Right ventricle myocardium inferior (tissue), 1 donor: ENCODE measurements at regions not wholly inside any gene's neighbourhood (a gene's known extent, or its start where the extent isn't known, plus 50 kb on each side); places are given as distances from the start of the nearest gene placed in this dataset.

ENCODE experiments used
- ATAC-seq: fragments of 200-7000 bp; cut with Tn5 transposase; one replicate; pipeline ENCODE4 v1.9.1; 2020; ENCODE audit warnings: mild to moderate bottlenecking, moderate library complexity
- DNase-seq: peaks from one replicate; pipeline ENCODE4 v3.0.0; 2021; ENCODE audit errors: missing footprints
- intact Hi-C: fragments of 100-400 bp; cut with DNase I; formaldehyde crosslinking; loops from one replicate; pipeline ENCODE4 v1.11.0; 2022
- donor health status: DM: no; HTN: yes; CAD: no; lungs with severe emphysema.

- no peak for ATAC-seq
- no peak for DNase-seq
- intact Hi-C loops, result no loop called here
These were observed 484.7 kb downstream of the EIPR1 start for GRCh38 chr2:2892892-2893291.

- no peak for ATAC-seq
- DNase-seq, result no peak
- intact Hi-C loops, result no loop called here
These were observed 485.2 kb downstream of the EIPR1 start for GRCh38 chr2:2892378-2892777.

- intact Hi-C loops, result no loop called here
- DNase-seq, result no peak
- no peak for ATAC-seq
These were observed 486.7 kb downstream of the EIPR1 start for GRCh38 chr2:2890901-2891300.

- ATAC-seq (no peak), DNase-seq (no peak)
- intact Hi-C loops, result no loop called here
These were observed 487.4 kb downstream of the EIPR1 start for GRCh38 chr2:2890246-2890645.

- DNase-seq (no peak), ATAC-seq (no peak)
- intact Hi-C loops, result no loop called here
These were observed 488.0 kb downstream of the EIPR1 start for GRCh38 chr2:2889646-2890045.

- ATAC-seq (no peak), DNase-seq (no peak)
- intact Hi-C loops, result no loop called here
These were observed 488.5 kb downstream of the EIPR1 start for GRCh38 chr2:2889141-2889540.

GRCh38 chr2:2887772-2888387, 489.7 kb downstream of the EIPR1 start:
- no peak for DNase-seq
- ATAC-seq, result no peak
- intact Hi-C loops, result no loop called here

GRCh38 chr2:2886922-2887321, 490.7 kb downstream of the EIPR1 start:
- intact Hi-C loops, result no loop called here
- DNase-seq (no peak), ATAC-seq (no peak)

- ATAC-seq (no peak), DNase-seq (no peak)
- intact Hi-C loops, result no loop called here
These were observed 496.1 kb downstream of the EIPR1 start for GRCh38 chr2:2881499-2881898.

GRCh38 chr2:2880938-2881337, 496.7 kb downstream of the EIPR1 start:
- intact Hi-C loops, result no loop called here
- DNase-seq (no peak), ATAC-seq (no peak)

GRCh38 chr2:2879781-2880180, 497.8 kb downstream of the EIPR1 start:
- intact Hi-C loops, result no loop called here
- ATAC-seq (no peak), DNase-seq (no peak)

- intact Hi-C loops, result no loop called here
- no peak for ATAC-seq
- no peak for DNase-seq
These were observed 498.5 kb downstream of the EIPR1 start for GRCh38 chr2:2879071-2879470.

GRCh38 chr2:2877427-2877826, 500.2 kb downstream of the EIPR1 start:
- ATAC-seq (no peak), DNase-seq (no peak)
- intact Hi-C loops, result no loop called here

- ATAC-seq (no peak), DNase-seq (no peak)
- intact Hi-C loops, result no loop called here
These were observed 501.0 kb downstream of the EIPR1 start for GRCh38 chr2:2876331-2877221.

GRCh38 chr2:2875831-2876230, 501.8 kb downstream of the EIPR1 start:
- ATAC-seq (no peak), DNase-seq (no peak)
- intact Hi-C loops, result no loop called here

GRCh38 chr2:2875296-2875695, 502.3 kb downstream of the EIPR1 start:
- ATAC-seq, result no peak
- no peak for DNase-seq
- intact Hi-C loops, result no loop called here

GRCh38 chr2:2874805-2875204, 502.8 kb downstream of the EIPR1 start:
- ATAC-seq (no peak), DNase-seq (no peak)
- intact Hi-C loops, result no loop called here

GRCh38 chr2:2874341-2874740, 503.3 kb downstream of the EIPR1 start:
- intact Hi-C loops, result no loop called here
- no peak for ATAC-seq
- DNase-seq, result no peak

GRCh38 chr2:2873450-2873811, 504.2 kb downstream of the EIPR1 start:
- DNase-seq, result no peak
- ATAC-seq, result no peak
- intact Hi-C loops, result no loop called here

- DNase-seq (no peak), ATAC-seq (no peak)
- intact Hi-C loops, result no loop called here
These were observed 504.7 kb downstream of the EIPR1 start for GRCh38 chr2:2872713-2873449.
